Mesothelial cell of epicardium (in vitro differentiated cells): ENCODE measurements at regions not wholly inside any gene's neighbourhood (a gene's known extent, or its start where the extent isn't known, plus 50 kb on each side); places are given as distances from the start of the nearest gene placed in this dataset.

Source experiments
- DNase-seq, 2 experiments: peaks; one replicate each; pipeline ENCODE4 v3.0.0; 2021; ENCODE audit warnings: low spot score in 2 of 2; ENCODE audit not compliant: unreplicated experiment in 2 of 2
- H3K27ac Mint-ChIP-seq: 2 replicates; pipeline ENCODE4 v1.8.0; 2021; ENCODE audit warnings: mixed read lengths
- H3K27me3 Mint-ChIP-seq: 2 replicates; pipeline ENCODE4 v1.8.0; 2021; ENCODE audit warnings: low read depth, mixed read lengths
- H3K36me3 Mint-ChIP-seq: 2 replicates; pipeline ENCODE4 v1.8.0; 2021; ENCODE audit warnings: mixed read lengths
- H3K4me1 Mint-ChIP-seq: 2 replicates; pipeline ENCODE4 v1.8.0; 2021; ENCODE audit warnings: mixed read lengths
- H3K4me3 Mint-ChIP-seq: 2 replicates; pipeline ENCODE4 v1.8.0; 2021; ENCODE audit warnings: mild to moderate bottlenecking, moderate library complexity, mixed read lengths
- H3K9me3 Mint-ChIP-seq: 2 replicates; pipeline ENCODE4 v1.8.0; 2021; ENCODE audit warnings: mixed read lengths
- CTCF ChIP-seq: fragments of 200-600 bp; sonication (generic); IDR thresholded peaks from one replicate; pipeline ENCODE4 v1.5.0; 2021; ENCODE audit warnings: antibody characterized with exemption; ENCODE audit not compliant: unreplicated experiment

DNA sequence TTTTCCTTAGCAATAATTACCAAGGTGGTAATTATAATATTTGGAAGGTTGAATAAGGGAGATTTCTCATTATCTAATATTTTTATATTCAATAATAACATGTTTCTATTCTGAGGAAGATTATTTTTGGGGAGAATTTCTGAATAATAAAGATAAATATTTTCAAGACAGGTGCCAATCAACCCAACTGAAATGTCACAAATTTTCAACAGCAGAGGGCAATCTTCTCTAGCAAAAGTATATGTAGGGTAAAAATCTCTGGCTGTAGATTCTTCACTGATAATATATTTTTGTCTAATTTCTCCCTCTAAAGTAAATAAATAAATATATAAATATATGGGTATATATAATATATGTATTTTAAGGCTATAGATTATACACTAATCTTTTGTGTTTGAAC is 1187.2 kb upstream of the CRIM1 start:
- Mint-ChIP-seq H3K4me1 (no peaks in the 10 kb centered on the region), H3K27ac (no peak overlapping the region), H3K4me3 (no peak overlapping the region), H3K9me3 (no peaks in the 10 kb centered on the region), H3K27me3 (no peaks in the 10 kb centered on the region), H3K36me3 (no peaks in the 10 kb centered on the region)
- no peak for TF ChIP-seq CTCF
- DNase-seq: no peak

- Mint-ChIP-seq H3K27ac (no peak overlapping the region), H3K9me3 (no peaks in the 10 kb centered on the region), H3K4me3 (no peak overlapping the region), H3K36me3 (no peaks in the 10 kb centered on the region), H3K27me3 (no peaks in the 10 kb centered on the region), H3K4me1 (no peaks in the 10 kb centered on the region)
- no peak for DNase-seq
- TF ChIP-seq CTCF: no peak
Measured at GRCh38 chr2:35163948-35164347, 1191.6 kb upstream of the CRIM1 start.

- no peak for DNase-seq
- Mint-ChIP-seq H3K9me3 (no peaks in the 10 kb centered on the region), H3K4me3 (no peak overlapping the region), H3K4me1 (no peaks in the 10 kb centered on the region), H3K27ac (no peak overlapping the region), H3K27me3 (no peaks in the 10 kb centered on the region), H3K36me3 (no peaks in the 10 kb centered on the region)
- no peak for TF ChIP-seq CTCF
Measured at GRCh38 chr2:35160871-35161270, 1194.7 kb upstream of the CRIM1 start.

DNA sequence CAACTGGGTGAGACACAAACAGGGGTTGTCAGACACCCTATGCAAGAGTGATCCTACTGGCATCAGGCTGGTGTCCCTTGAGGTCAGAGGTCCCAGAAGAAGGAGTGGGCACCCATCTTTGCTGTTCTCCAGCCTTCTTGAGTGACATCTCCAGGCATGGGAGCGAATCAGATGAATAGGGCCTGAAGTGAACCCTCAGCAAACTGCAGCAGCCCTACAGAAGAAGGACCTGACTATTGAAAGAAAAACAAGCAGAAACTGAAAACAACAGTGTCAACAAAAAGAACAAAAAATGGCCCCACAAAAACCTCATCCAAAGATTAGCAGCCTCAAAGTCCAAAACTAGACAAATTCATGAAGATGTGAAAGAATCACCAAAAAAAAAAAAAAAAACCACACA is 1229.7 kb upstream of the CRIM1 start:
- H3K4me3 Mint-ChIP-seq: no peak overlapping the region
- H3K4me1 Mint-ChIP-seq: no peaks in the 10 kb centered on the region
- H3K27ac Mint-ChIP-seq: no peak overlapping the region
- no peak for TF ChIP-seq CTCF
- peaks cover 17% of the 10 kb centered on the region for H3K9me3 Mint-ChIP-seq
- no peaks in the 10 kb centered on the region for H3K27me3 Mint-ChIP-seq
- DNase-seq: no peak
- H3K36me3 Mint-ChIP-seq: no peaks in the 10 kb centered on the region

- Mint-ChIP-seq H3K27me3 (no peaks in the 10 kb centered on the region), H3K4me3 (no peak overlapping the region), H3K36me3 (no peaks in the 10 kb centered on the region), H3K9me3 (peaks cover 17% of the 10 kb centered on the region), H3K27ac (no peak overlapping the region), H3K4me1 (no peaks in the 10 kb centered on the region)
- TF ChIP-seq CTCF: no peak
- DNase-seq: no peak
Measured at GRCh38 chr2:35125278-35125677, 1230.3 kb upstream of the CRIM1 start.

DNA sequence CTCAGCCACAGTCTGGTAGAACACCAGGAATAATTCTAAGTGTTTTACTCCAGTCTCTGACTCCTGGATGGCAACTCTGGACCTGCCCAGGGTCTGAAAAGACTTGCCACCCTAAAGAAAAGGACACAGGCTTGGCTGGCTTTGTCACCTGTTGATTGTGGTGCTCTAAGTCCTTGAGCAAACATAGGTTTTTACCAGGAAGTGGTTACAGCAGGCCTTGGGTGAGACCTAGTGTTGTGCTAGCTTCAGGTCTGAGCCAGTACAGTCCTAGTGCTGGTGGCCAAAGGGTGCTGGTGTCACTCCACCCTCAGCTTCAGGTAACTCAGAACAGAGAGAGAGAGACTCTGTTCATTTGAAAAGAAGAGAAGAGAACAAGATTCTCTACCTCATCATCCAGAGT is 1239.4 kb upstream of the CRIM1 start:
- Mint-ChIP-seq H3K27ac (no peak overlapping the region), H3K4me1 (no peaks in the 10 kb centered on the region), H3K27me3 (no peaks in the 10 kb centered on the region), H3K9me3 (peaks cover 23% of the 10 kb centered on the region), H3K36me3 (no peaks in the 10 kb centered on the region), H3K4me3 (no peak overlapping the region)
- no peak for TF ChIP-seq CTCF
- DNase-seq: no peak
